GM21381 (cell line): ENCODE measurements at regions not wholly inside any gene's neighbourhood (a gene's known extent, or its start where the extent isn't known, plus 50 kb on each side); places are given as distances from the start of the nearest gene placed in this dataset.
"Not testable (repeated sequence)": the region's sequence is repeated elsewhere in the genome, so short reads cannot be mapped to it uniquely, and the experiment has no call there.

Experiments
- ATAC-seq: cut with Tn5 transposase; IDR thresholded peaks from one replicate; pipeline ENCODE4 v1.9.1; 2021; ENCODE audit warnings: mild to moderate bottlenecking, moderate library complexity; ENCODE audit not compliant: unreplicated experiment

DNA sequence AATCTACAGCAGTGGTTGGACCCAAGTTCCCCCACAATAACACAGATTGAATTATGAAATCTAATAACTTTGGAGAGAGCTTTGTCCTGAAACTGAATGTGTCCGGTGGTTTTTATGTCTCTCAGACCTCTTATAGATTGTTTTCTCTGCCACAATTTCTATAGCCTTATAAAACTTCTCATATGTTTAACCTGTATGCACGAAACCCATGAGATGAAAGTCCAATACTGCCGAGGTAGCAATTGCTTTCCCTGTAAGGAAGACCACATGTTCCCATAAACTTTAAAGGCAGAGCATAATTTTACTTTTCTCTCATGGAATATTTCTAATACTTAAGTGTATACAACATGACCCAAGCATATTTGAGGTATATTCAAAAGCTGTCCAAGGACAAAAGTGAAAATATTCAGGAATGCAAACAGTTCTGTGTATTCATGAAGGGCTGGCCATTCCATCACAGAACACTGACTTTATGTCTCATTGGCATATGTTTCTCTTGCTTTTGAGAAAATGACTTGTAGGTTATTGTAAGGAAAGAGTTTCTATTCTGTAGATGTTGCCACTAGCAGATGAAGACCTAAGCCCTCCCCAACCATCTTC, 94.4 kb upstream of the TLE4 start:
- ATAC-seq, result no peak

DNA sequence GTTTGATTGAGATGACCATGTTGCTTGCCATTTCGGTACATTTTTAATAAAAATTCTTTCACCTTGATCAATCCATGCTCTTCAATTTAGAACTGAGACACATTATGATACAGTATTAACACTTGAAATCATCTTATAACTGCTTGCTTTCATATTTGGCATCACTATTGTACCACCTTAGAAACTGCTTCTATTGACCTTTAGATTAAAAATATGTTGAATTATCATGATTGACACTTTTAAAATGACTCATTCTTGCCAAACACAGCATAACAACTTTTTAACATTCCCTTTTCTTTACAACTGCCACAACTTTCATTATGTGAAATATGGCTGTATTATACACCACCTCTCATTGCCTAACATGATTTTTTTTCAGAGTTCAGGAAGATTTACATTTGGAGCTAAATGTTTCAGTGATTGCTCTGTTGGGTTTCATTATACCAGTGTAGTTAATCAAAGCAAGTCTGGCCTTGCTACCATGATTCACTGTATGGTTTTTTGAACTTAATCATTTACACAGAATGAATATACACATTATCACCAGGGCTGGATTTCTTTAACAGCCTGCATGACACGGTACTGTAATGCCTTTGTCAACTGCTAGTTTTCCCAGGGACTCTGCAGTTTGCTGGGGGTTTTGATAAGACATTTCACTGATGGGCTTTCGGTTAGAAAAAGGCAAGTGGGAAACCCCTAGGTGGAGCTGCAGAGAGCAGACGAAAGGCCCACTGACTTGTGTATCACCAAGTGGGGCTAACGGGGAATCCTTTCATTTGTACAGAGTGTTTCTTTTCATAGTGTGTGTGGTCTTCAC, 93.6 kb upstream of the TLE4 start:
- peak; percentile 67 for ATAC-seq

DNA sequence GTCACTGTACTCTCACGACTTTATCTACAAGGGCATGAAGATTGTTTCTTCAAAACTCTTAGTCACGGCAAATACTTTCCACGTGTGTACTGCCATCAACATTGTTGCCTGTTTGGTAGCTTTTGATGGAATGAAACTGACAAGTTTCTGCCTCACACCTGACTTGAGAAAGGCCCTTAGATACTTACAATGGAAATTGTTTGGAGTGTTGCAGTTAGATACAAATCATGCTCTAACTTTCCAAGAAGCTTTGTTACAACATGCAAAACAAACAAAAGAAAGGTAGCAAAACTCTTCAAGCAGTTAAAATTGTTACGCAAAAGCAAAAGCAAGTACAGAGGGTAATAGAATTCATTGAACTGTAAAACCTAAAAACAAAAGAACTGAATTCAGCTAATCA, 91.1 kb upstream of the TLE4 start:
- no peak for ATAC-seq

DNA sequence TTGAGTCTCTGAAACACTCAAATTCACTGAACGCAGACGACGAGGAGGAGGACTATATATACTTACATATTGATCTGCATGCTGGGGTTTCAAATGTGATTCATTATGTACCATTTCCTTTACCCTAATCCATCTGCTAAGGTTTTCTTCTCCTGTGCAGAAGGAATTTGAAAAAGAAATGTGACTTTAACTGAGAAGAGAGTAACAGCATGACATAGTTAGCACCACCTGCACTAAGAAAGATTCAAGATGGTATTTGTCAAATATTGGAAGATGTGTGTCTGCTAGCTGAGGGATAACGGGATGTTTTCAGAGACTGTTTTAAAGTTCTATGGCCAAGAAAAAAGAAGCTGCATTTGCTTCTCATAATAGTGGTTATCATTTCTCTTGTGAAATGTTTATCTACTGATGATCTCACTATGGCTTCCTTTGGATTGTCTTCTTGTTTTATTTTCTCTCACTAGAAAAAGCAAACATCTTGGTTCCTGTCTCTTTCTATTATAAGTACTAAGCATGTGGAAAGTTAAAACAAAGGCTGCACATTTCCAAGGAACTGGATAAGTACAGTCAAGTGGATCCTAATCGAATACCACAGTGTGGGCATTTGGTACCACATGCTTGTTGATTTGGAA, 89.8 kb upstream of the TLE4 start:
- no peak for ATAC-seq

DNA sequence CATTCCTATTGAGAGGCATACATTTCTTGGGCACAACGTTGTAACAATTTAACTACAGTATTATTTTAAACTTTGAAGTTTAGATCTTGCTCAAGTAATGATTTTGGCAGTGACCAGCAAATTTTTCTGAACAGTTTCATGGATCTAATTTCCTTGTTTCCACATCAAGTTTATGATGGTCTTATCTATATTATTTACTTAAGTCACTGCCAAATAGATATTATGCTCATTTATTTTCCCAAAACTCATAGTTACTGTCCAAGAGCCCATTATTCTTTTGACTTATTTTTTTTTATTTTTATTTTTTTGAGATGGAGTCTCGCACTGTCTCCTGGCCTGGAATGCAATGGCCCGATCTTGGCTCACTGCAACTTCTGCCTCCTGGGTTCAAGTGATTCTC, 86.5 kb upstream of the TLE4 start:
- ATAC-seq, result no peak

DNA sequence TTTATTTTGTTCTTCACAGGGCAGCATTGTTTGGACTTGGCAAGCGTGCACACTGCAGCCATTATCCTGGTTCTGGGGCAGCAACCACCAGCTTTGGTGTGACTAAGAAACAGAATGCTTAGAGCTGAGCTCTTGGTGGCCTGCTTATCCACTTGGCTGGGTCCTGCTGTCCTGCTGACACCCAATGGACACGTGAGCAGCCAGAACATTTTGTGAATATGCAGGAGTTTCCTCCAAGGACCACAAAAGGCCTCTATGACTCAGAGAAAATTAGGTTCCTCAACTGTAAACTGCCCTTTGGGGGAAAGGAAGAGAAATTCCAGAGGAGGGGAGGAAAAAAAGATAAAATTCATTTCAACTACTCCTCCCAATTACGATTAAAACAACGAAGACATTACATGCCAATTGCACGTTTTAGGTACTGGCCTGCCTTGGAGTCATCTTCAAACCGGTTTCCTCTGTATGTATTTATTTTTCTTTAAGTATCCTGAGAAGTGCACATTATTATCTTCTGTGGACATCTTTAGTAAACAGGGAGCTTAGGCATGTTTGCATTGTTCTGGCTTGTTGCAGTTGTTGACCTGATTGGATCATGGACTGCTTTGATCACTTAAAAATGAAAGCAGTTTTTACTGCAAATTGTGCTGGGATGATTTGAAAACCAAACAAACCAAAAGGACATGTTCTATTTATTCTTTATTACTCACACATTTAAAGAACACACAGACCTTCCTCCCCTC, 82.3 kb upstream of the TLE4 start:
- ATAC-seq, result no peak

DNA sequence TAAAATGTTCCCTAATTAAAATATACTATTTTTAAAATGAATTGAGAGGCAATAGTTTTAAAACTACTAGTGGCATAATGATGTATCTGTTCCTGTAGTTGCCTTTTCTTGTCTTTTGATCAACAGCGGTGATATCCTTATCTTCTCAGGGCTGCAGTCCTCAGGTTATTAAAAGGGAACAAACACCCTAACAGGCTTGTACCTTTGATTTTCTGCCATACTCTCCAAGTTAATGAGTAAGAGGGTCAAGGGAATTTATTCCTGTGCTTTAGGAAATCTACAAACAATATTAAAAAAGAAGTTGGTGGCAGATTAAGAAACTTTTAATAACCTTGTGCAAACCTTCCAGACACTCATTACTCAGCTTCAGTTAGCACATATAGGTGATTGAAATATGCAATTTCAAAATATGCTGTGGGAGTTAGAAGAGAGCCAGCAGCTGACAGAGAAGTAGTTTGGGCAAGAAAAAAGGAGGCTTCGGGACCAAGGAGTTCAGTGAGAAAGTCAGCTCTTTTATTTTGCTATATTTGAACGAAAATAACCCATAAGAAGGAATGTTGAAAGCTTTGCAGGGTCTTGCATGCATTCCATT, 81.0 kb upstream of the TLE4 start:
- ATAC-seq, result no peak

DNA sequence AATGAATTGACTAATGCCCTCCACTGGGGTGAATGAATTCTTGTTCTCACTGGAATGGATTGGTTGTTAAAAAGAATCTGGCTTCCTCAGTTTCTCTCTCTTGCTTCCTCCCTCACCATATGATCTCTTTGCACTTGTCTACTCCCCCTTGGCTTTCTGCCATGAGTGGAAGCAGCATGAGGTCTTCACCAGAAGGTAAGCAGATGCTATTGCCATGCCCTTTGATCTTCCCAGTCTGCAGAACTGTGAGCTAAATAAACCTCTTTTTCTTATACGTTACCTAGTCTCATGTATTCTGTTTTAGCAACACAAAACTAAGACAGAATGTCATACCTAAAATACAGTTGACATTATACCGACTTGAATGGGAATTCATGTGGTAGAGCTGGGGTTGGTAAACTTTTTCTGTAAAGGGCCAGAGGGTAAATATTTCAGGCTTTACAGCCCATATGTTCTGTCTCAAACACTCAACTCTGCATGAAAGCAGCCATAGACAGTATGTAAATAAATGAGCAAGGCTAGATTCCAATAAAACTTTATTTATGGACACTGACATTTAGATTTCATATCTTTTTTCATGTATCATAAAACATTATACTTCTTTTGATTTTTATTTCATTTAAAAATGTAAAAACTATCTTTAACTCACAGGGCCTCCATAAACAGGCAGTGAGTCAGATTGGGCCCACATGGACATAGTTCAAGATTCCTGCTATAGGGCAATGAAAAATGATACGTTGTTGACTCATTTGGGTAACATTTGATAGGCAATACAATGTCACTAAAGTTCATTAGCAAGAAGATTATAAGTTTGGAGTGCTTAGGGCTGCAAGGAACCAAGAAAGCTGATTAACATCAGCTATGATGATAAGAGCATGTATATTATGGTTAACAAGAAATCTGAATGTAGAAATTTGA, 79.4 kb upstream of the TLE4 start:
- ATAC-seq, result no peak

DNA sequence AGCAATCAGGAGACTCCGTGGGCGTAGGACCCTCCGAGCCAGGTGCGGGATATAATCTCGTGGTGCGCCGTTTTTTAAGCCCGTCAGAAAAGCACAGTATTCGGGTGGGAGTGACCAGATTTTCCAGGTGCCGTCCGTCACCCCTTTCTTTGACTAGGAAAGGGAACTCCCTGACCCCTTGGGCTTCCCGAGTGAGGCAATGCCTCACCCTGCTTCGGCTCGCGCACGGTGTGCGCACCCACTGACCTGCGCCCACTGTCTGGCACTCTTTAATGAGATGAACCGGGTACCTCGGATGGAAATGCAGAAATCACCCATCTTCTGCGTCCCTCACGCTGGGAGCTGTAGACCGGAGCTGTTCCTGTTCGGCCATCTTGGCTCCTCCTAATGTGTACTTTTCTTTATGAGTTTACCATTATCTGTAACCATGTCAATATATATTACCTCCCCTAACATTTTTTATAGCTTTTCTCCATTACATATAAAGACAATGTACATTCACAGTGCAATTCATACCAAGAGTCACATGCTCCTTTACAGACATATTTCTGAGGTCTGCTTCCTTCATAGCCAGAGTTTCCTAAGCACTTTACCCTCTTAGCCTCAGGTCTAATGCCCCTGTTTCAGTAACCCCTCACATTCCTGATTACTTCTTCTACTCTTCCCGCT, 71.4 kb upstream of the TLE4 start:
- ATAC-seq, result not testable (repeated sequence)

DNA sequence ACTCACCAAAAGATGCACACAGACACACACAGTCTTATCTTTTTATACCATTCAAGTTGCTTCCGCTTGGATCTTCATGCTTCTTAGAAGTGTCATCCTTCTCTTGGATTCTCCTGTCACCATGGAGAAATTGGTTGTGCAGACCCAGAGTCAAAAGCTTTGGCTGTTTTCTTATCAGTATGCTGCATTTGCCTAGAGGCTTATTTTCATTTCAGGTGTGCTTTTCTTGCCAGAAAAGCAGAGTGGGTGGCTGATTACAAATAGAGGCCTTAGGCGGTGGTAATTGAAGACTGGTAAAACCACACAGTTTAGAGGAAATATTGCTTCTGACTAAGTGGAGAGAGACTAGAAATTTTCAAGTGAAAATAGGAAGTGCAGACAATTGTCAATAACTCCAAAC, 70.2 kb upstream of the TLE4 start:
- no peak for ATAC-seq

DNA sequence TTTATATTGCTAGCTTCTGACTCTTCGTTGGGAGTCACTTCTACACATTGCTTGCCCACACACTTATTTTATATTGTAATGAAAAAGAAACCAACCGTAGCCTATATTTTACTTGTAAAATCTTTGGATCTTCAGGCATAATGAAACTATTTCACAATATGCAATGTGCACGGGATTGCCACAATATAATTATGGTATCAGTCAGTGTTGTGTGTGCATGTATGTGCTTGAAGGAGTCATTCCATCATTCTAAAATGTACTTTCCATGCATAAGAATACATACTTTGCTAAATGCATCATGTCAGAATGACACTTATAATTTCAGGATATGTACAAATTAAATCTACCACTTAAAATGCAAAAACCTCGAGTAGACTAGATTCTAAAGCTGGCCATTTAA, 64.0 kb upstream of the TLE4 start:
- ATAC-seq, result no peak

DNA sequence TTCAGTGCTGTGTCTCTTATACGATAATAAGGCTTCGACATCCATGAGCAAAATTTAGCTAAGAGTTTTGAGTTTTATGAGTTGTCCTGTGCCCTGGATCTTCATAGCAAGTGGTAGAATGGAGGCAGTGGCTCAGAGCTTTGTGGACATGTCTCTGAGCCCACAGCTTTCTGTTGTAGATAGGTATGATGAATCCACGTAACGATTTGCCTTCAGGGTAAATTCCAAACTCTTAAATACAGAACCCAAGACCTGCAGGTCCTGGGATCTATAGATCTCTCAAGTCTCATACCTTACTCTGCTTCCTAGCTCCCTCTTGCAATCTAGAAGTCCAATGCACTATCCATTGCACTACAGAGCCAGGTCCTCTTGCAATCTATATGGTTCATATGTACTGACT, 59.5 kb upstream of the TLE4 start:
- ATAC-seq, result no peak
